ENCODE measurements at regions not wholly inside any gene's neighbourhood (a gene's known extent, or its start where the extent isn't known, plus 50 kb on each side); places are given as distances from the start of the nearest gene placed in this dataset.

DNA sequence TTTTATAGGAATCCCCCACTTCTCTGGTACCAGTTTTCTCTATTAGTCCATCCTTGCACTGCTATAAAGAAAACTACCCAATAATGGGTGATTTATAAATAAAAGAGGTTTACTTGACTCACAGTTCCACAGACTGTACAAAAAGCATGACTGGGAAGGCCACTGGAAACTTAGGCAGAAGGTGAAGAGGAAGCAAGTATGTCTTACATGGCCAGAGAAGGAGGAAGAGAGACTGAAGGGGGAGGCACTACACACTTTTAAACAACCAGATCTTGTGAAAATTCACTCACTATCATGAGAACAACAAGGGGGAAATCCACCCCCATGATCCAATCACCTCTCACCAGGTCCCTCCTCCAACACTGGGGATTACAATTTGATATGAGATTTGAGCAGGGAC lies 68.9 kb upstream of the GNAZ start:
- no TSS peak for BruUV-seq (replicated peaks)
- no peaks in the 10 kb centered on the region for H3K27me3 ChIP-seq (ENCODE audit: control insufficient read depth, insufficient read depth, low read length)
- H3K27ac ChIP-seq (ENCODE audit: low read length), result no peak overlapping the region
- CTCF ChIA-PET, result no interaction called here
- in situ Hi-C loops (cut with HindIII; ENCODE audit: low pct_unique_long_range_greater_than_20kb, low sequenced_read_pairs), result no loop called here
- TF ChIP-seq, protein P1, sequence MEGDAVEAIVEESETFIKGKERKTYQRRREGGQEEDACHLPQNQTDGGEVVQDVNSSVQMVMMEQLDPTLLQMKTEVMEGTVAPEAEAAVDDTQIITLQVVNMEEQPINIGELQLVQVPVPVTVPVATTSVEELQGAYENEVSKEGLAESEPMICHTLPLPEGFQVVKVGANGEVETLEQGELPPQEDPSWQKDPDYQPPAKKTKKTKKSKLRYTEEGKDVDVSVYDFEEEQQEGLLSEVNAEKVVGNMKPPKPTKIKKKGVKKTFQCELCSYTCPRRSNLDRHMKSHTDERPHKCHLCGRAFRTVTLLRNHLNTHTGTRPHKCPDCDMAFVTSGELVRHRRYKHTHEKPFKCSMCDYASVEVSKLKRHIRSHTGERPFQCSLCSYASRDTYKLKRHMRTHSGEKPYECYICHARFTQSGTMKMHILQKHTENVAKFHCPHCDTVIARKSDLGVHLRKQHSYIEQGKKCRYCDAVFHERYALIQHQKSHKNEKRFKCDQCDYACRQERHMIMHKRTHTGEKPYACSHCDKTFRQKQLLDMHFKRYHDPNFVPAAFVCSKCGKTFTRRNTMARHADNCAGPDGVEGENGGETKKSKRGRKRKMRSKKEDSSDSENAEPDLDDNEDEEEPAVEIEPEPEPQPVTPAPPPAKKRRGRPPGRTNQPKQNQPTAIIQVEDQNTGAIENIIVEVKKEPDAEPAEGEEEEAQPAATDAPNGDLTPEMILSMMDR (IDR thresholded peaks at IDR 0.05), result no peak
- TF ChIP-seq, protein P2, sequence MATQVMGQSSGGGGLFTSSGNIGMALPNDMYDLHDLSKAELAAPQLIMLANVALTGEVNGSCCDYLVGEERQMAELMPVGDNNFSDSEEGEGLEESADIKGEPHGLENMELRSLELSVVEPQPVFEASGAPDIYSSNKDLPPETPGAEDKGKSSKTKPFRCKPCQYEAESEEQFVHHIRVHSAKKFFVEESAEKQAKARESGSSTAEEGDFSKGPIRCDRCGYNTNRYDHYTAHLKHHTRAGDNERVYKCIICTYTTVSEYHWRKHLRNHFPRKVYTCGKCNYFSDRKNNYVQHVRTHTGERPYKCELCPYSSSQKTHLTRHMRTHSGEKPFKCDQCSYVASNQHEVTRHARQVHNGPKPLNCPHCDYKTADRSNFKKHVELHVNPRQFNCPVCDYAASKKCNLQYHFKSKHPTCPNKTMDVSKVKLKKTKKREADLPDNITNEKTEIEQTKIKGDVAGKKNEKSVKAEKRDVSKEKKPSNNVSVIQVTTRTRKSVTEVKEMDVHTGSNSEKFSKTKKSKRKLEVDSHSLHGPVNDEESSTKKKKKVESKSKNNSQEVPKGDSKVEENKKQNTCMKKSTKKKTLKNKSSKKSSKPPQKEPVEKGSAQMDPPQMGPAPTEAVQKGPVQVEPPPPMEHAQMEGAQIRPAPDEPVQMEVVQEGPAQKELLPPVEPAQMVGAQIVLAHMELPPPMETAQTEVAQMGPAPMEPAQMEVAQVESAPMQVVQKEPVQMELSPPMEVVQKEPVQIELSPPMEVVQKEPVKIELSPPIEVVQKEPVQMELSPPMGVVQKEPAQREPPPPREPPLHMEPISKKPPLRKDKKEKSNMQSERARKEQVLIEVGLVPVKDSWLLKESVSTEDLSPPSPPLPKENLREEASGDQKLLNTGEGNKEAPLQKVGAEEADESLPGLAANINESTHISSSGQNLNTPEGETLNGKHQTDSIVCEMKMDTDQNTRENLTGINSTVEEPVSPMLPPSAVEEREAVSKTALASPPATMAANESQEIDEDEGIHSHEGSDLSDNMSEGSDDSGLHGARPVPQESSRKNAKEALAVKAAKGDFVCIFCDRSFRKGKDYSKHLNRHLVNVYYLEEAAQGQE (IDR thresholded peaks at IDR 0.05; ENCODE audit: insufficient read depth in 1 of 2, low read depth in 2 of 2, low read length in 1 of 2), result no peak
- TF ChIP-seq TCF7L2 (IDR thresholded peaks at IDR 0.05; ENCODE audit: low read depth, low read length) (no peak), POLR2AphosphoS5 (IDR thresholded peaks at IDR 0.05; ENCODE audit: low read depth, low read length) (no peak), SIN3A (IDR thresholded peaks at IDR 0.05; ENCODE audit: borderline replicate concordance, insufficient read depth, low read depth, low read length) (no peak)
- no peak overlapping the region for H3K4me3 ChIP-seq (ENCODE audit: low read depth in 2 of 2, low read length in 2 of 2)
- intact Hi-C loops (cut with micrococcal nuclease; ENCODE audit: unreplicated experiment), result no loop called here
- H3K4me1 ChIP-seq (ENCODE audit: control insufficient read depth, insufficient read depth, low read length), result no peaks in the 10 kb centered on the region
- DNase-seq (ENCODE audit: low read depth, low spot score), result no peak
- peaks cover 3% of the 10 kb centered on the region; the same call in 1 of the 2 replicates for H3K9me3 ChIP-seq (ENCODE audit: control insufficient read depth, insufficient read depth, low read depth, low read length)
- no peak for ATAC-seq
- POLR2A ChIA-PET, result no interaction called here
- no peaks in the 10 kb centered on the region for H3K36me3 ChIP-seq (ENCODE audit: control insufficient read depth, insufficient read depth, low read length)

DNA sequence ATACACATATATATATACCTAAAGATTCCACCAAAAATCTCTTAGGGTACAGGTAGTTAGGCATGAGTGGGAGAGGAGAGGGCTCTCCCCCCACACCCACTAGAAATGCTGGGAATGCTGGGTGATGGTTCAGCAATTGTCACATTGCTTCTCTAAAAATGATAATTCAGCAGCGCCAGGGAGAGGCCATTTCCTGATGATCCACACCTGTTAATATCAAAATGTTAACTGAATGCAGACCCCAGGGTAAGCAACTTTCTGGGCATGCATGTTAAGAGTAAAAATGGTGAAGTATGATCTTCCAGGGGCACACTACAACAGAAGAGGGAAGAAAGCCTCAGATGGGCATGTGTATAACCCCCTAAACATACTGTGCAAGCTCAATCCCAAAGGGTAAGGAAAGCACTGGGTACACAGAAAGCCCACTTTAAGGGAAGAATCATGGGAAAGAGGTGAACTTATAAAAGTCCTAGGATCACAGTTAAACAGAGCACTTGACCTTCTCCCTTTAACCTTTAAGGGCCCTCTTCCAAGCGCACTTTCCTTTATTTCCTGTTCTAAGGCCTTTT lies 67.6 kb upstream of the GNAZ start:
- Histone ChIP-seq H3K9me3 (ENCODE audit: control insufficient read depth, insufficient read depth, low read depth, low read length) (peaks cover under 1% of the 10 kb centered on the region; the same call in 1 of the 2 replicates), H3K27me3 (ENCODE audit: control insufficient read depth, insufficient read depth, low read length) (no peaks in the 10 kb centered on the region), H3K4me3 (ENCODE audit: low read depth in 2 of 2, low read length in 2 of 2) (no peak overlapping the region), H3K27ac (ENCODE audit: low read length) (no peak overlapping the region), H3K36me3 (ENCODE audit: control insufficient read depth, insufficient read depth, low read length) (no peaks in the 10 kb centered on the region), H3K4me1 (ENCODE audit: control insufficient read depth, insufficient read depth, low read length) (no peaks in the 10 kb centered on the region)
- in situ Hi-C loops (cut with HindIII; ENCODE audit: low pct_unique_long_range_greater_than_20kb, low sequenced_read_pairs), result no loop called here
- BruUV-seq (replicated peaks), result no TSS peak
- ChIA-PET POLR2A (no interaction called here), CTCF (no interaction called here)
- no peak for TF ChIP-seq SIN3A (IDR thresholded peaks at IDR 0.05; ENCODE audit: borderline replicate concordance, insufficient read depth, low read depth, low read length)
- no peak for TF ChIP-seq POLR2AphosphoS5 (IDR thresholded peaks at IDR 0.05; ENCODE audit: low read depth, low read length)
- TF ChIP-seq TCF7L2 (IDR thresholded peaks at IDR 0.05; ENCODE audit: low read depth, low read length), result no peak
- TF ChIP-seq, protein P1 (IDR thresholded peaks at IDR 0.05), result no peak
- TF ChIP-seq, protein P2 (IDR thresholded peaks at IDR 0.05; ENCODE audit: insufficient read depth in 1 of 2, low read depth in 2 of 2, low read length in 1 of 2), result no peak
- no peak for ATAC-seq
- intact Hi-C loops (cut with micrococcal nuclease; ENCODE audit: unreplicated experiment), result no loop called here
- DNase-seq (ENCODE audit: low read depth, low spot score), result no peak
